ENCODE measurements at regions not wholly inside any gene's neighbourhood (a gene's known extent, or its start where the extent isn't known, plus 50 kb on each side); places are given as distances from the start of the nearest gene placed in this dataset.

DNA sequence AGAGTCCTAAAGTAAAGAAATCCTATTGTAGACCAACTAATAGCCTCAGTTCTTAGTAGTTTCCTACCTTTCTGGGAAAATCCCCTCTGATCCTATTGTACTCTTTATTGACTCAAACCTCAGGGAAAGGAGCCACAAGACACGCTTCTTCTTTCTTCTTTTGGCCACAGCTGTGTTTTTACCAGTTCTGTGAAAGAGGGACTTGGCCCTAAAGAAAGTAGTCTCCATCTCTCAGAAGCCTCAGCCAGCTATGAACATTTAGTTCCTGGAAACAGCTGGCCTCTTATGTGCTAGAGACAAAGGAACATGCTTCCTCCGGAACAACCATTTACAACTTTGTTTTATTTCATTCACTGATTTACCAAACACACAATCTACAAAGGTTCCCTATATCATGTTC, 66.1 kb upstream of the ARID2 start:
- no peaks in the 10 kb centered on the region for H3K36me3 ChIP-seq
- no peak overlapping the region for H3K4me3 ChIP-seq
- no peaks in the 10 kb centered on the region for H3K27me3 ChIP-seq
- whole genome bisulfite sequencing, 2 donors = 29 to 41% methylated on average over 2 of the region's 2 CpGs
- TF ChIP-seq EP300 (IDR thresholded peaks at IDR 0.05) = no peak
- TF ChIP-seq, protein P1, sequence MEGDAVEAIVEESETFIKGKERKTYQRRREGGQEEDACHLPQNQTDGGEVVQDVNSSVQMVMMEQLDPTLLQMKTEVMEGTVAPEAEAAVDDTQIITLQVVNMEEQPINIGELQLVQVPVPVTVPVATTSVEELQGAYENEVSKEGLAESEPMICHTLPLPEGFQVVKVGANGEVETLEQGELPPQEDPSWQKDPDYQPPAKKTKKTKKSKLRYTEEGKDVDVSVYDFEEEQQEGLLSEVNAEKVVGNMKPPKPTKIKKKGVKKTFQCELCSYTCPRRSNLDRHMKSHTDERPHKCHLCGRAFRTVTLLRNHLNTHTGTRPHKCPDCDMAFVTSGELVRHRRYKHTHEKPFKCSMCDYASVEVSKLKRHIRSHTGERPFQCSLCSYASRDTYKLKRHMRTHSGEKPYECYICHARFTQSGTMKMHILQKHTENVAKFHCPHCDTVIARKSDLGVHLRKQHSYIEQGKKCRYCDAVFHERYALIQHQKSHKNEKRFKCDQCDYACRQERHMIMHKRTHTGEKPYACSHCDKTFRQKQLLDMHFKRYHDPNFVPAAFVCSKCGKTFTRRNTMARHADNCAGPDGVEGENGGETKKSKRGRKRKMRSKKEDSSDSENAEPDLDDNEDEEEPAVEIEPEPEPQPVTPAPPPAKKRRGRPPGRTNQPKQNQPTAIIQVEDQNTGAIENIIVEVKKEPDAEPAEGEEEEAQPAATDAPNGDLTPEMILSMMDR (IDR thresholded peaks at IDR 0.05) = no peak
- no peak for TF ChIP-seq POLR2AphosphoS5 (IDR thresholded peaks at IDR 0.05)
- no peak for TF ChIP-seq POLR2A (IDR thresholded peaks at IDR 0.05)
- H3K4me1 ChIP-seq = peaks cover 0 to 2% (median 0%) of the 10 kb centered on the region in 4 donors
- DNase-seq = no peak
- H3K9me3 ChIP-seq = no peaks in the 10 kb centered on the region
- H3K27ac ChIP-seq = no peak overlapping the region
- intact Hi-C loops (cut with DNase I) = no loop called here

DNA sequence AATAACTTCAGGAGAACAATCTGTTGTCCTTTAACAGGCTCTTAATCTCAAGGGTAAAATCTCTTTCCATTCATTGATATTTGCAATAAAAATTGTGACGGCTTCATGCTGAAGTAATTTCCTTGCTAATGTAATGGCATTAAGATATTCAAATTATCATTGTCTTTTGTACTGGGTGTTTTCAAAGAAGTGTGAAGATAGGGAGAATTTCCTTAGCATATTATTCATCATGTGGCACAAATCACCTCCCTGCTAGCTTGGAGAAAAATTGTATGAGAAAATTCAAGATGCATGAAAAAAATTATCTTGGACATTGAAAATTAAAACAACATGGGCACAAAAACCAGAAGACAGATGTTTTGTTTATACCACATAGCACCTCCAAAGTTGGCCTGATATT, 63.6 kb upstream of the ARID2 start:
- intact Hi-C loops (cut with DNase I) = no loop called here
- H3K9me3 ChIP-seq = no peaks in the 10 kb centered on the region
- TF ChIP-seq POLR2A (IDR thresholded peaks at IDR 0.05) (no peak), EP300 (IDR thresholded peaks at IDR 0.05) (no peak), POLR2AphosphoS5 (IDR thresholded peaks at IDR 0.05) (no peak)
- TF ChIP-seq, protein P1 (IDR thresholded peaks at IDR 0.05) = no peak
- H3K27ac ChIP-seq = no peak overlapping the region
- no peaks in the 10 kb centered on the region for H3K27me3 ChIP-seq
- H3K4me1 ChIP-seq = peaks cover 0 to 24% (median 7%) of the 10 kb centered on the region in 4 donors
- no peak overlapping the region for H3K4me3 ChIP-seq
- H3K36me3 ChIP-seq = no peaks in the 10 kb centered on the region
- 95 to 96% methylated on average over 1 of the region's 1 CpG for WGBS, 2 donors
- no peak for DNase-seq

DNA sequence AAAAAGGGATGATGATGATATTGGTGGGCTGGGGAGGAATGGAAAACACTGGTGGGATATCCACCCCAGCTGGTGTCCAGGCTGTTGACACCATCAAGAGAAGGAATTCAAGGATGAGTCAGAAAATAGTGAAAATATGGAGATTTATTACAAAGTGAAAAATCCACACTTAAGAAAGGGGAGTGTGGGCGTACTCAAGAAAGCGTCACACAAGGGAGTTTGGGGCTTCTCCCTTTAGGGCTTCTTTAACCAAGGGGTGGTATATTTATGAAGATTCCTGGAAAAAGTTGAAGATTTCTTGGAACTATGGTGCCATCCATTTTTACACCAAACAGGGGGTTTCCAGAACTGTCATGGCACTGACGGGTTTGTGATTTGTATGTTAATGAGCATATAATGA, 63.1 kb upstream of the ARID2 start:
- intact Hi-C loops (cut with DNase I) = no loop called here
- DNase-seq = no peak
- no peaks in the 10 kb centered on the region for H3K9me3 ChIP-seq
- H3K27me3 ChIP-seq = no peaks in the 10 kb centered on the region
- WGBS, 2 donors = 93 to 94% methylated on average over 3 of the region's 3 CpGs
- H3K4me1 ChIP-seq = peaks cover 0 to 28% (median 12%) of the 10 kb centered on the region in 4 donors
- H3K36me3 ChIP-seq = no peaks in the 10 kb centered on the region
- no peak overlapping the region for H3K27ac ChIP-seq
- H3K4me3 ChIP-seq = no peak overlapping the region
- no peak for TF ChIP-seq POLR2A (IDR thresholded peaks at IDR 0.05)
- TF ChIP-seq POLR2AphosphoS5 (IDR thresholded peaks at IDR 0.05) = no peak
- TF ChIP-seq EP300 (IDR thresholded peaks at IDR 0.05) = no peak
- TF ChIP-seq, protein P1 (IDR thresholded peaks at IDR 0.05) = no peak

DNA sequence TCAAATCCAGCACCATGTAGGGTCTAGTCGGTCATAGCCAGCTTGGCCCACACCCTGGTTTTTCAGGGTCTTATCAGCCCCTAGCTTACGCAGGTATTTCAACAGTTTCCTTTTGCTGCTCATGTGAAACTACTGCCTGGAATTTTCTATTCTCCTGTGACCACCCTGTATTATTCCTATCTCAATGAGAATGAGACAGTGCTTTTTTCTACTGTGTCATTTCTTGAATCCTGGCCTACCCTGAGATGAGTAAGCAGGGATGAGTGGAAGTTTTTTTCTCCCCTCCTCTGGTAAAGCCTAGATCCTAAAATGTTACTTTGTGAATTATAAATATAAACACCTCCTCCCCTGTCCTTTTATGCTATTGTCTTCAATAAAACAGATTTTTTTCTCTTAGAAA, 62.7 kb upstream of the ARID2 start:
- Histone ChIP-seq H3K27me3 (no peaks in the 10 kb centered on the region), H3K4me3 (no peak overlapping the region), H3K9me3 (no peaks in the 10 kb centered on the region), H3K4me1 (peaks cover 0 to 33% (median 15%) of the 10 kb centered on the region in 4 donors), H3K27ac (no peak overlapping the region), H3K36me3 (no peaks in the 10 kb centered on the region)
- DNase-seq = no peak
- TF ChIP-seq, protein P1 (IDR thresholded peaks at IDR 0.05) = no peak
- TF ChIP-seq POLR2AphosphoS5 (IDR thresholded peaks at IDR 0.05) (no peak), POLR2A (IDR thresholded peaks at IDR 0.05) (no peak), EP300 (IDR thresholded peaks at IDR 0.05) (no peak)
- intact Hi-C loops (cut with DNase I) = no loop called here
- WGBS, 2 donors = 91 to 95% methylated on average over 2 of the region's 2 CpGs

DNA sequence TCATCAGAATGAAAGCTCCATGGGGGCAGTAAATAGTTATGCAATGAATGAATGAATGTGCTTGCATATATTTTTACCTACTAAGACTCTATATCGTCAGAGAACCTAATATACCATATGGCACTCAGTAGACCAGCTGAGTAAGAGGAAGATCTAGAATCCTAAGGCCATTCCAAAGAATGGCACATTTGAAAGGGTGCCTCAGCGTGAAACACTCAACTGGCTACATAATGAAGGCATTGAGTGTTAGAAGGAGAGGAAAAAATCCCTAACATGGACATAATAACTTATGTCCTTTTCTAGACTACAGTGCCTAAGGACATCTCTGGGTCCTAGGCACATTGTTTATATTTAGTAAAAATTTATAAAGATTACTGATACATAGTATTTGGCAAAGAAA, 61.7 kb upstream of the ARID2 start:
- Histone ChIP-seq H3K9me3 (no peaks in the 10 kb centered on the region), H3K4me3 (no peak overlapping the region), H3K27me3 (no peaks in the 10 kb centered on the region), H3K27ac (no peak overlapping the region), H3K4me1 (peaks cover 0 to 34% (median 17%) of the 10 kb centered on the region in 4 donors), H3K36me3 (no peaks in the 10 kb centered on the region)
- DNase-seq = no peak
- intact Hi-C loops (cut with DNase I) = no loop called here
- TF ChIP-seq EP300 (IDR thresholded peaks at IDR 0.05) = no peak
- TF ChIP-seq POLR2A (IDR thresholded peaks at IDR 0.05) = no peak
- TF ChIP-seq POLR2AphosphoS5 (IDR thresholded peaks at IDR 0.05) = no peak
- TF ChIP-seq, protein P1 (IDR thresholded peaks at IDR 0.05) = no peak
- WGBS, 2 donors = 92 to 93% methylated on average over 2 of the region's 2 CpGs

All from sigmoid colon (tissue), 6 donors.